Endothelial cell of umbilical vein (primary cell): ENCODE measurements at regions not wholly inside any gene's neighbourhood (a gene's known extent, or its start where the extent isn't known, plus 50 kb on each side); places are given as distances from the start of the nearest gene placed in this dataset.
"Not testable (repeated sequence)": the region's sequence is repeated elsewhere in the genome, so short reads cannot be mapped to it uniquely, and the experiment has no call there.

Experiments
- BruUV-seq: library from RNA; stranded (reverse); fragments of 400-500 nt; replicated peaks from 2 replicates; lab custom pipeline; 2021; lab: Mats Ljungman, UMichigan
- CTCF ChIA-PET: fragments of 300-600, 350-600 bp; sonication (Branson Sonifier 250); formaldehyde crosslinking; loops from one replicate; lab custom pipeline; 2021; ENCODE audit warnings: antibody characterized with exemption, inconsistent platforms; lab: Charles Lee
- POLR2A ChIA-PET: fragments of 300-600, 350-600 bp; sonication (Branson Sonifier 250); formaldehyde crosslinking; loops from one replicate; lab custom pipeline; 2021; ENCODE audit warnings: antibody characterized with exemption, inconsistent platforms; lab: Charles Lee
- DNase-seq: peaks from one replicate; pipeline ENCODE4 v3.0.0-alpha.2; 2011; ENCODE audit warnings: low read depth, low spot score
- FAIRE-seq: peaks from 2 replicates; lab custom pipeline; 2011; peaks lifted over from hg19 to GRCh38; lab: Jason Lieb, UNC
- H2AFZ ChIP-seq: 2 replicates; pipeline ENCODE4 v1.6.0; 2012; ENCODE audit warnings: low read depth, low read length, control low read depth, inconsistent platforms
- H3K27ac ChIP-seq: 2 replicates; pipeline ENCODE4 v1.5.1; 2011; ENCODE audit warnings: low read depth, mild to moderate bottlenecking, control low read depth, low read length, moderate library complexity; ENCODE audit not compliant: insufficient read depth
- H3K27me3 ChIP-seq, 2 experiments: 2 replicates each; pipeline versions ENCODE4 v1.6.0 to v1.6.1; 2011; ENCODE audit warnings: low read length in 2 of 2, mixed read lengths in 1 of 2; ENCODE audit not compliant: control insufficient read depth in 2 of 2, insufficient read depth in 2 of 2
- H3K36me3 ChIP-seq, 2 experiments: 2 replicates in 1 of 2; 3 replicates in 1 of 2; pipeline ENCODE4 v1.5.1; 2011; ENCODE audit warnings: low read length in 2 of 2, mild to moderate bottlenecking in 1 of 2, moderate library complexity in 1 of 2; ENCODE audit not compliant: control insufficient read depth in 2 of 2, insufficient read depth in 2 of 2; ENCODE audit errors: extremely low read depth in 1 of 2
- H3K4me1 ChIP-seq: 3 replicates; pipeline ENCODE4 v1.5.1; 2011; ENCODE audit warnings: mild to moderate bottlenecking, low read length; ENCODE audit not compliant: control insufficient read depth, insufficient read depth; ENCODE audit errors: extremely low read depth
- H3K4me2 ChIP-seq: 2 replicates; pipeline ENCODE4 v1.6.1; 2011; ENCODE audit warnings: low read length, control low read depth, mixed read lengths; ENCODE audit not compliant: insufficient read depth
- H3K4me3 ChIP-seq, 3 experiments: fragments of 200-600 bp in 1 of 3; sonication (generic), shearing (Covaris generic) in 1 of 3; replicated peaks in 1 of 3; 2 replicates each; pipeline ENCODE4 v1.5.1; 2011 to 2016; ENCODE audit warnings: control low read depth in 3 of 3, low read length in 3 of 3, mild to moderate bottlenecking in 2 of 3, inconsistent platforms in 1 of 3, low read depth in 1 of 3, moderate library complexity in 1 of 3; ENCODE audit not compliant: insufficient read depth in 1 of 3
- H3K79me2 ChIP-seq: 2 replicates; pipeline ENCODE4 v1.6.0; 2012; ENCODE audit warnings: low read length, inconsistent platforms; ENCODE audit not compliant: control insufficient read depth, insufficient read depth
- H3K9ac ChIP-seq: replicated peaks from 2 replicates; pipeline ENCODE3; 2011; ENCODE audit warnings: low read length, control low read depth; ENCODE audit not compliant: insufficient read depth; ENCODE audit errors: extremely low read depth
- H3K9me1 ChIP-seq: replicated peaks from 3 replicates; pipeline ENCODE4 v1.6.0; 2011; ENCODE audit warnings: mild to moderate bottlenecking, low read length; ENCODE audit not compliant: control insufficient read depth, insufficient read depth; ENCODE audit errors: extremely low read depth
- H3K9me3 ChIP-seq: replicated peaks from 2 replicates; pipeline ENCODE4 v1.5.1; 2012; ENCODE audit warnings: low read length, inconsistent platforms; ENCODE audit not compliant: control insufficient read depth, insufficient read depth
- H4K20me1 ChIP-seq: replicated peaks from 2 replicates; pipeline ENCODE3; 2011; ENCODE audit warnings: mild to moderate bottlenecking, low read length; ENCODE audit not compliant: control insufficient read depth, insufficient read depth; ENCODE audit errors: extremely low read depth
- GATA2 ChIP-seq: IDR thresholded peaks from 2 replicates; pipeline ENCODE4 v1.7.0; 2011; ENCODE audit warnings: low read depth, mild to moderate bottlenecking, moderate library complexity, mixed read lengths, low read length; ENCODE audit not compliant: insufficient read length, insufficient read depth
- MYC ChIP-seq: IDR thresholded peaks from one replicate; pipeline ENCODE4 v1.6.1; 2011; ENCODE audit warnings: mild to moderate bottlenecking, low read depth, low read length
- POLR2AphosphoS5 ChIP-seq: IDR thresholded peaks from 2 replicates; pipeline ENCODE4 v1.6.1; 2012; ENCODE audit warnings: low read depth, mild to moderate bottlenecking, control low read depth, low read length, moderate library complexity; ENCODE audit not compliant: insufficient read depth
- dilution Hi-C: fragments of 300-500 bp; cut with MboI; formaldehyde crosslinking; loops from one replicate; pipeline ENCODE4 v1.15.0; 2019; ENCODE audit warnings: low sequenced_read_pairs; ENCODE audit not compliant: extremely low pct_ligation_motif_present
- intact Hi-C: fragments of 100-400 bp; cut with micrococcal nuclease; formaldehyde crosslinking; loops from one replicate; pipeline ENCODE4 v1.10.0; 2022
- TF ChIP-seq, protein P1 (sequence below): IDR thresholded peaks from 2 replicates; pipeline ENCODE4 v1.6.1; 2011; ENCODE audit not compliant: insufficient read depth, insufficient read length

DNA sequence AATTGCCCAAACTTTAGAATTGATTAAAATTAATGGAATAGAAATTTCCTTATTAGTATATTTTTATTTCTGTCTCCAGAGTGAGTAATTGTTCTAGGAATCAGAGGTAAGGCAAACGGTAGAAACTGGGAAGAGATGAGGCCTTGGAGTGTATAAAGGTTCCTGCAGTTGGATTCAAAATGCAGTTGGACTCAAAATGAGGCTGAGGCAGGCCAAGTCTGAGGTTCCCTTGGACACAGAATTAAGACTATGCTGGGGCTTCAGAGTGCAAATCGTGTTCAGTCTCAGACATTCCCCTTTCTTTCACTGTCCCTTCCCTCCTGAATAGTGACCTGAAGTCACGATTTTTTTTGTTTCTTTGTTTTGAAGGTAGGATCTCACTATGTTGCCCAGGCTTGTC lies 746.9 kb upstream of the NRXN1 start:
- H3K27ac ChIP-seq = no peak overlapping the region
- no TSS peak for BruUV-seq
- H3K36me3 ChIP-seq = no peaks in the 10 kb centered on the region
- no peaks in the 10 kb centered on the region for H3K4me1 ChIP-seq
- TF ChIP-seq MYC (no peak), POLR2AphosphoS5 (no peak), GATA2 (no peak)
- TF ChIP-seq, protein P1, sequence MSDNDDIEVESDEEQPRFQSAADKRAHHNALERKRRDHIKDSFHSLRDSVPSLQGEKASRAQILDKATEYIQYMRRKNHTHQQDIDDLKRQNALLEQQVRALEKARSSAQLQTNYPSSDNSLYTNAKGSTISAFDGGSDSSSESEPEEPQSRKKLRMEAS = no peak
- H3K9me1 ChIP-seq = no peaks in the 10 kb centered on the region
- no peaks in the 10 kb centered on the region for H3K9me3 ChIP-seq
- no peak for DNase-seq
- H3K79me2 ChIP-seq = no peaks in the 10 kb centered on the region
- H4K20me1 ChIP-seq = no peaks in the 10 kb centered on the region
- H3K27me3 ChIP-seq = no peaks in the 10 kb centered on the region
- POLR2A ChIA-PET = no interaction called here
- dilution Hi-C loops = no loop called here
- H2AFZ ChIP-seq = no peak overlapping the region
- H3K9ac ChIP-seq = peak overlapping the region; percentile 9
- FAIRE-seq = no peak
- H3K4me2 ChIP-seq = no peak overlapping the region
- no peak overlapping the region for H3K4me3 ChIP-seq
- CTCF ChIA-PET = no interaction called here
- intact Hi-C loops = no loop called here

DNA sequence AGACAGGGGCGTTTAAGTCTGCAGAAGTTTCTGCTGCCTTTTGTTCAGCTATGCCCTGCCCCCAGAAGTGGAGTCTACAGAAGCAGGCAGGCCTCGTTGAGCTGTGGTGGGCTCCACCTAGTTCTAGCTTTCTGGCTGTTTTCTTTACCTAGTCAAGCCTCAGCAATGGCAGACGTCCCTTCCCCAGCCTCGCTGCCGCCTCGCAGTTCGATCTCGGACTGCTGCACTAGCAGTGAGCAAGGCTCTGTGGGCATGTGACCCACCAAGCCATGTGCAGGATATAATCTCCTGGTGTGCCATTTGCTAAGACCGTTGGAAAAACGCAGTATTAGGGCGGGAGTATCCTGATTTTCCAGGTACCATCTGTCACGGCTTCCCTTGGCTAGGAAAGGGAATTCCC lies 742.7 kb upstream of the NRXN1 start:
- H3K9me3 ChIP-seq, H3K36me3 ChIP-seq, H3K9me1 ChIP-seq, H3K4me2 ChIP-seq, H3K4me1 ChIP-seq, H3K9ac ChIP-seq, H3K4me3 ChIP-seq, CTCF ChIA-PET, POLR2A ChIA-PET, H4K20me1 ChIP-seq, H3K27ac ChIP-seq, H3K79me2 ChIP-seq, H3K27me3 ChIP-seq, H2AFZ ChIP-seq, intact Hi-C loops, DNase-seq, FAIRE-seq, dilution Hi-C loops, BruUV-seq: not testable (repeated sequence)
